DND-41 (cell line): ENCODE measurements at regions not wholly inside any gene's neighbourhood (a gene's known extent, or its start where the extent isn't known, plus 50 kb on each side); places are given as distances from the start of the nearest gene placed in this dataset.

Source experiments
- CTCF ChIP-seq: IDR thresholded peaks from 2 replicates; pipeline ENCODE4 v1.5.1; 2012; ENCODE audit warnings: borderline replicate concordance, low read length, moderate library complexity, mild to moderate bottlenecking; ENCODE audit not compliant: poor library complexity, severe bottlenecking; ENCODE audit errors: extremely low read depth
- EZH2 ChIP-seq: IDR thresholded peaks from 3 replicates; pipeline ENCODE4 v1.6.1; 2012; ENCODE audit warnings: borderline replicate concordance, low read depth, mild to moderate bottlenecking, moderate library complexity, low read length, inconsistent platforms; ENCODE audit not compliant: severe bottlenecking

DNA sequence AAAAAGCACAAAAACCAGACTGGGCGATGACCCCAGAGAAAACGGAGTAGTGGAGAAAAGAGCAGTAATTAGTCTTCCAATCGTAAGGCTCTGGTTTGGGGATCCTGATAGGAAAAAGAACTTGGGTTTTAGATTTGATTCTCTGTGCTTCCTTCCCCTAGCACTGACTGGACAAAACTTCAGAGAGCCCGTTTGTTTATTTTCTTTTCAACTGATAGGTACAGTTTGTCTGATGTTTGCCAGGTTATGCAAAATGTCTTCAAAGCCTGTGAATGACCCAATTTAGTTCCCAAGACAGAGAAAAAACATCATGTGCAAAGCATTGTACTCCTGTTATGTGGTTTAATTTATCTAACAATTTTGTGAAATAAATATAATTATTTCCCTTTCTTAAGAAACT lies 151.1 kb upstream of the COX10 start:
- no peak for TF ChIP-seq CTCF
- no peak for TF ChIP-seq EZH2
